Activated CD8-positive, alpha-beta T cell treated with anti-CD3 and anti-CD28 coated beads for 36 hours (primary cell): ENCODE measurements at regions not wholly inside any gene's neighbourhood (a gene's known extent, or its start where the extent isn't known, plus 50 kb on each side); places are given as distances from the start of the nearest gene placed in this dataset.

Experiments used
- ATAC-seq: fragments of 200-7000 bp; cut with Tn5 transposase; one replicate; pipeline ENCODE4 v1.10.0; 2021; ENCODE audit warnings: mild to moderate bottlenecking, moderate library complexity
- CTCF ChIA-PET: fragments of 350-600 bp; sonication (Branson Sonifier 250); formaldehyde crosslinking; loops from one replicate; lab custom pipeline; 2021; ENCODE audit warnings: antibody characterized with exemption; lab: Charles Lee
- POLR2A ChIA-PET: fragments of 350-600 bp; sonication (Branson Sonifier 250); formaldehyde crosslinking; loops from one replicate; lab custom pipeline; 2021; ENCODE audit warnings: antibody characterized with exemption; lab: Charles Lee
- DNase-seq: peaks from one replicate; pipeline ENCODE4 v3.0.0-alpha.2; 2020
- H3K27ac Mint-ChIP-seq: one replicate; pipeline ENCODE4 v1.8.0; 2021; ENCODE audit warnings: mild to moderate bottlenecking, mixed read lengths
- H3K27me3 Mint-ChIP-seq: one replicate; pipeline ENCODE4 v1.8.0; 2021; ENCODE audit warnings: mixed read lengths
- H3K36me3 Mint-ChIP-seq: one replicate; pipeline ENCODE4 v1.8.0; 2021; ENCODE audit warnings: low read depth, mixed read lengths
- H3K4me1 Mint-ChIP-seq: one replicate; pipeline ENCODE4 v1.8.0; 2021; ENCODE audit warnings: low read depth, mixed read lengths
- H3K4me3 Mint-ChIP-seq: one replicate; pipeline ENCODE4 v1.8.0; 2021; ENCODE audit warnings: mild to moderate bottlenecking, moderate library complexity, mixed read lengths
- H3K9me3 Mint-ChIP-seq: one replicate; pipeline ENCODE4 v1.8.0; 2021; ENCODE audit warnings: mixed read lengths
- CTCF ChIP-seq: fragments of 200-600 bp; IDR thresholded peaks from one replicate; pipeline ENCODE4 v1.8.0; 2022; ENCODE audit warnings: antibody characterized with exemption, mild to moderate bottlenecking
- intact Hi-C: fragments of 100-400 bp; cut with micrococcal nuclease; formaldehyde crosslinking; loops from one replicate; pipeline ENCODE4 v1.10.0; 2022

GRCh38 chr7:113825832-113826231, 93.0 kb downstream of the PPP1R3A start:
- DNase-seq (no peak), ATAC-seq (no peak)
- Mint-ChIP-seq H3K4me3 (no peak overlapping the region), H3K9me3 (peaks cover 1% of the 10 kb centered on the region), H3K4me1 (no peaks in the 10 kb centered on the region), H3K36me3 (no peaks in the 10 kb centered on the region), H3K27ac (no peak overlapping the region), H3K27me3 (no peaks in the 10 kb centered on the region)
- TF ChIP-seq CTCF, result no peak
- POLR2A ChIA-PET, result no interaction called here
- CTCF ChIA-PET, result interaction anchor here (0.9 kb wide), 1 partner anchor 9 kb away, joined by 3 read pairs; no protein-coding TSS in a partner anchor
- intact Hi-C loops, result no loop called here

- ATAC-seq, result no peak
- ChIA-PET POLR2A (no interaction called here), CTCF (no interaction called here)
- no peak for DNase-seq
- no peak for TF ChIP-seq CTCF
- H3K27ac Mint-ChIP-seq, result no peak overlapping the region
- no peaks in the 10 kb centered on the region for H3K27me3 Mint-ChIP-seq
- no peak overlapping the region for H3K4me3 Mint-ChIP-seq
- peaks cover 1% of the 10 kb centered on the region for H3K9me3 Mint-ChIP-seq
- intact Hi-C loops, result no loop called here
- H3K4me1 Mint-ChIP-seq, result no peaks in the 10 kb centered on the region
- no peaks in the 10 kb centered on the region for H3K36me3 Mint-ChIP-seq
These were observed 94.5 kb downstream of the PPP1R3A start for GRCh38 chr7:113824117-113824823.

- intact Hi-C loops, result no loop called here
- Mint-ChIP-seq H3K27me3 (no peaks in the 10 kb centered on the region), H3K36me3 (no peaks in the 10 kb centered on the region), H3K27ac (no peak overlapping the region), H3K9me3 (no peaks in the 10 kb centered on the region), H3K4me1 (no peaks in the 10 kb centered on the region), H3K4me3 (no peak overlapping the region)
- no peak for ATAC-seq
- DNase-seq, result no peak
- no peak for TF ChIP-seq CTCF
- ChIA-PET CTCF (no interaction called here), POLR2A (no interaction called here)
These were observed 99.3 kb downstream of the PPP1R3A start for GRCh38 chr7:113819474-113819873.

GRCh38 chr7:113816639-113817038, 102.2 kb downstream of the PPP1R3A start:
- Mint-ChIP-seq H3K4me3 (no peak overlapping the region), H3K27ac (no peak overlapping the region), H3K36me3 (no peaks in the 10 kb centered on the region), H3K9me3 (no peaks in the 10 kb centered on the region), H3K27me3 (no peaks in the 10 kb centered on the region), H3K4me1 (no peaks in the 10 kb centered on the region)
- CTCF ChIA-PET, result interaction anchor here (1.3 kb wide), 1 partner anchor 9 kb away, joined by 3 read pairs; no protein-coding TSS in a partner anchor
- DNase-seq (no peak), ATAC-seq (no peak)
- no peak for TF ChIP-seq CTCF
- intact Hi-C loops, result no loop called here
- POLR2A ChIA-PET, result no interaction called here

GRCh38 chr7:113813471-113813870, 105.3 kb downstream of the PPP1R3A start:
- H3K27ac Mint-ChIP-seq, result no peak overlapping the region
- no peak for ATAC-seq
- H3K4me3 Mint-ChIP-seq, result no peak overlapping the region
- intact Hi-C loops, result no loop called here
- H3K9me3 Mint-ChIP-seq, result no peaks in the 10 kb centered on the region
- H3K36me3 Mint-ChIP-seq, result no peaks in the 10 kb centered on the region
- DNase-seq, result no peak
- POLR2A ChIA-PET, result no interaction called here
- no peaks in the 10 kb centered on the region for H3K4me1 Mint-ChIP-seq
- no peaks in the 10 kb centered on the region for H3K27me3 Mint-ChIP-seq
- CTCF ChIA-PET, result no interaction called here
- TF ChIP-seq CTCF, result no peak
